Testis (tissue), 2 donors: ENCODE measurements at regions not wholly inside any gene's neighbourhood (a gene's known extent, or its start where the extent isn't known, plus 50 kb on each side); places are given as distances from the start of the nearest gene placed in this dataset.

Source experiments
- DNase-seq: peaks from one replicate; pipeline ENCODE4 v3.0.0-alpha.2; 2019
- H3K27ac ChIP-seq, 2 donors: fragments of 200-600 bp; sonication (generic); one replicate each; pipeline ENCODE4 v1.5.1; 2019
- H3K27me3 ChIP-seq: fragments of 200-600 bp; sonication (generic); one replicate; pipeline ENCODE4 v1.5.1; 2019
- H3K36me3 ChIP-seq: fragments of 200-600 bp; sonication (generic); one replicate; pipeline ENCODE4 v1.5.1; 2017; ENCODE audit warnings: low read depth; ENCODE audit errors: missing control alignments
- H3K4me1 ChIP-seq: fragments of 200-600 bp; sonication (generic); one replicate; pipeline ENCODE4 v1.5.1; 2019
- H3K4me3 ChIP-seq, 2 donors: fragments of 200-600 bp; sonication (generic); one replicate each; pipeline ENCODE4 v1.5.1; 2017 to 2019
- H3K9me3 ChIP-seq: fragments of 200-600 bp; sonication (generic); one replicate; pipeline ENCODE4 v1.5.1; 2017
- POLR2A ChIP-seq: fragments of 450-650 bp; IDR thresholded peaks from one replicate; pipeline ENCODE4 v1.6.1; 2017; ENCODE audit warnings: antibody characterized with exemption, mild to moderate bottlenecking, moderate library complexity
- WGBS, 2 donors: methylation state at CpG; one replicate each; pipeline ENCODE4 v1.1.5; 2018; 5-methylcytosine and 5-hydroxymethylcytosine counted together
- intact Hi-C: fragments of 100-400 bp; cut with DNase I; formaldehyde crosslinking; loops from one replicate; pipeline ENCODE4 v1.15.1; 2023; ENCODE audit warnings: low total_unique reads
- TF ChIP-seq, protein P1 (sequence below), 3 experiments: fragments of 450-650 bp in 2 of 3; fragments of 200-600 bp in 1 of 3; sonication (generic) in 1 of 3; IDR thresholded peaks; one replicate each; pipeline ENCODE4 v1.5.1; 2016 to 2019; ENCODE audit warnings: antibody characterized with exemption in 3 of 3, mild to moderate bottlenecking in 2 of 3, moderate library complexity in 1 of 3

- TF ChIP-seq, protein P1, sequence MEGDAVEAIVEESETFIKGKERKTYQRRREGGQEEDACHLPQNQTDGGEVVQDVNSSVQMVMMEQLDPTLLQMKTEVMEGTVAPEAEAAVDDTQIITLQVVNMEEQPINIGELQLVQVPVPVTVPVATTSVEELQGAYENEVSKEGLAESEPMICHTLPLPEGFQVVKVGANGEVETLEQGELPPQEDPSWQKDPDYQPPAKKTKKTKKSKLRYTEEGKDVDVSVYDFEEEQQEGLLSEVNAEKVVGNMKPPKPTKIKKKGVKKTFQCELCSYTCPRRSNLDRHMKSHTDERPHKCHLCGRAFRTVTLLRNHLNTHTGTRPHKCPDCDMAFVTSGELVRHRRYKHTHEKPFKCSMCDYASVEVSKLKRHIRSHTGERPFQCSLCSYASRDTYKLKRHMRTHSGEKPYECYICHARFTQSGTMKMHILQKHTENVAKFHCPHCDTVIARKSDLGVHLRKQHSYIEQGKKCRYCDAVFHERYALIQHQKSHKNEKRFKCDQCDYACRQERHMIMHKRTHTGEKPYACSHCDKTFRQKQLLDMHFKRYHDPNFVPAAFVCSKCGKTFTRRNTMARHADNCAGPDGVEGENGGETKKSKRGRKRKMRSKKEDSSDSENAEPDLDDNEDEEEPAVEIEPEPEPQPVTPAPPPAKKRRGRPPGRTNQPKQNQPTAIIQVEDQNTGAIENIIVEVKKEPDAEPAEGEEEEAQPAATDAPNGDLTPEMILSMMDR (IDR thresholded peaks at IDR 0.05) = peak in 1 of 3 experiments; percentile 13
- no peak for TF ChIP-seq POLR2A
- DNase-seq = no peak
- intact Hi-C loops = no loop called here
- Histone ChIP-seq H3K27ac (no peak overlapping the region), H3K4me3 (no peak overlapping the region), H3K36me3 (no peaks in the 10 kb centered on the region), H3K27me3 (no peaks in the 10 kb centered on the region), H3K4me1 (no peaks in the 10 kb centered on the region), H3K9me3 (no peaks in the 10 kb centered on the region)
- 31 to 32% methylated on average over 3 of the region's 3 CpGs for WGBS, 2 donors
Observed at GRCh38 chr12:60977966-60978365, 1282.2 kb upstream of the USP15 start.

DNA sequence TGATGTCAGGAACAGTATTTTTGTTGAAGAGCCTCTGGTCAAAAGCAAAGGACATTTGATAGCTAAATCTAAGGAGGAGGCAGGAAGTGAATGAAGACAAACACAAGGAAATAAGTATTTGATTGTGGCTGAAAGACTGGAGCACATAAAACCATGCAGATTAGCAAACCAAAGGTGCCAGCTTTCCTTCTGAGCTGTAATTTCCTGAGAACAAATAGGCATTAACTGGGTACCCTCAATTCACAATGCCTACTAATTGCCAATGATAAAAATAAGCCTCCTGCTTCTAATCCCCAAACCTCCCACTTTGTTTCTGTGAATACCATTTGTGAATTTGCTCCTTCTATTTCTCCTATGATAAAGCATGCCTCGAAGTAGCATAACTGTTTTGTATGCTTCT is 1279.6 kb upstream of the USP15 start:
- 54 to 58% methylated on average over 1 of the region's 1 CpG for WGBS, 2 donors
- no peaks in the 10 kb centered on the region for H3K36me3 ChIP-seq
- TF ChIP-seq, protein P1 (IDR thresholded peaks at IDR 0.05) = no peak
- TF ChIP-seq POLR2A = no peak
- H3K4me3 ChIP-seq = no peak overlapping the region
- DNase-seq = no peak
- intact Hi-C loops = no loop called here
- H3K27ac ChIP-seq = no peak overlapping the region
- no peaks in the 10 kb centered on the region for H3K9me3 ChIP-seq
- no peaks in the 10 kb centered on the region for H3K27me3 ChIP-seq
- no peaks in the 10 kb centered on the region for H3K4me1 ChIP-seq

DNA sequence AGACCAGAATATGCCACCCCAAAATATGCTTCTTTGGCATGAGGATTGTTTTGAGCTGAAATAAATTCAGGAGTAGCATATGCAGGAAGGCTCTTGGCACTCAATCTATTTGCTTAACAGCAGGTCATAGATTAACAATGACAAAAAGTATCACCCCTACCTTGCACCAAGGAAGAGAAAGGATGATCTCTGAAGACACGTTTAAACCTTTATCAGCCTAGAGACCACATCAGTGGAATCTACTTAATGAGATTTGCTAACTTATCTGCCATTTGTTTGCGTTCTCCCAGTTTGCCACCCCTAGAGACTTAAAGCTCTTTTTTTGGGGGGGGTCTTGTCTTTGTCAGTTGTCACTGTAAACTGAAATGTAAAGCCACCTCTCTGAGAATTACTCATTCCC is 1278.7 kb upstream of the USP15 start:
- Histone ChIP-seq H3K4me1 (no peaks in the 10 kb centered on the region), H3K27me3 (no peaks in the 10 kb centered on the region), H3K4me3 (no peak overlapping the region), H3K36me3 (no peaks in the 10 kb centered on the region), H3K9me3 (no peaks in the 10 kb centered on the region), H3K27ac (no peak overlapping the region)
- 78 to 82% methylated on average over 2 of the region's 2 CpGs for WGBS, 2 donors
- TF ChIP-seq, protein P1 (IDR thresholded peaks at IDR 0.05) = no peak
- TF ChIP-seq POLR2A = no peak
- DNase-seq = no peak
- intact Hi-C loops = no loop called here

DNA sequence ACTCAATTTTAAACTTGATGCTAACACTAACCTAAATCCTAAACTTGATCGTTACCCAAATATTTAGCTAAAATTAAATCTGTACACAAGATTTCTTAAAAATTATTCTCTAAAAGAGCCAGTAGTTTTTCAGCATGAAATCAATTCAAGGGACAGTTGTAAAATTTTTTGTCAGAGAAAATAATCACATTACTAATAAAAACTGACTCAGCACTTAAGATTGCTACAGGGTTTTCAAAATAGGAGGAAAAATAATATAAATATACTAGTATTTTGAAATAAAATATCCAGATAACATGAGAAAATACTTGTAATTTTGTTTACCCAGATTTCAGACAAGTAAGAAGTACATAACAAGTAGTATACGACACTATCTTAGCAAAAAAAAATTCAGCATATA is 1268.1 kb upstream of the USP15 start:
- H3K36me3 ChIP-seq = no peaks in the 10 kb centered on the region
- no peaks in the 10 kb centered on the region for H3K27me3 ChIP-seq
- no peak for TF ChIP-seq POLR2A
- TF ChIP-seq, protein P1 (IDR thresholded peaks at IDR 0.05) = no peak
- intact Hi-C loops = no loop called here
- no peak overlapping the region for H3K27ac ChIP-seq
- 81 to 88% methylated on average over 2 of the region's 2 CpGs for WGBS, 2 donors
- H3K4me1 ChIP-seq = no peaks in the 10 kb centered on the region
- DNase-seq = no peak
- H3K4me3 ChIP-seq = no peak overlapping the region
- H3K9me3 ChIP-seq = no peaks in the 10 kb centered on the region

- DNase-seq = no peak
- TF ChIP-seq POLR2A = no peak
- TF ChIP-seq, protein P1 (IDR thresholded peaks at IDR 0.05) = no peak
- H3K36me3 ChIP-seq = no peaks in the 10 kb centered on the region
- intact Hi-C loops = no loop called here
- 77 to 92% methylated on average over 1 of the region's 1 CpG for WGBS, 2 donors
- H3K4me3 ChIP-seq = no peak overlapping the region
- H3K4me1 ChIP-seq = no peaks in the 10 kb centered on the region
- no peak overlapping the region for H3K27ac ChIP-seq
- H3K9me3 ChIP-seq = no peaks in the 10 kb centered on the region
- H3K27me3 ChIP-seq = no peaks in the 10 kb centered on the region
Observed at GRCh38 chr12:60995256-60995825, 1264.9 kb upstream of the USP15 start.
